Upper lobe of left lung (tissue), 6 donors: ENCODE measurements at regions not wholly inside any gene's neighbourhood (a gene's known extent, or its start where the extent isn't known, plus 50 kb on each side); places are given as distances from the start of the nearest gene placed in this dataset.

Experiments used
- ATAC-seq, 2 donors: fragments of 200-7000 bp; cut with Tn5 transposase; one replicate each; pipeline ENCODE4 v1.9.1; 2022; ENCODE audit warnings: mild to moderate bottlenecking in 2 of 2, moderate library complexity in 2 of 2; ENCODE audit not compliant: low FRiP score in 2 of 2
- DNase-seq, 2 donors: peaks; one replicate each; pipeline ENCODE4 v3.0.0-alpha.2; 2019 to 2020
- H3K27ac ChIP-seq, 4 donors: fragments of 200-600 bp; sonication (generic); one replicate each; pipeline ENCODE4 v1.5.1; 2016 to 2019
- H3K27me3 ChIP-seq, 4 donors: fragments of 200-600 bp; sonication (generic); one replicate each; pipeline ENCODE4 v1.5.1; 2017 to 2019
- H3K36me3 ChIP-seq, 4 donors: fragments of 200-600 bp; sonication (generic); one replicate each; pipeline ENCODE4 v1.5.1; 2016 to 2019
- H3K4me1 ChIP-seq, 4 donors: fragments of 200-600 bp; sonication (generic); one replicate each; pipeline ENCODE4 v1.5.1; 2018 to 2019
- H3K4me3 ChIP-seq, 4 donors: fragments of 200-600 bp; sonication (generic); one replicate each; pipeline ENCODE4 v1.5.1; 2017 to 2019; ENCODE audit warnings: mild to moderate bottlenecking in 2 of 4, moderate library complexity in 1 of 4
- H3K9me3 ChIP-seq, 4 donors: fragments of 200-600 bp; sonication (generic); one replicate each; pipeline ENCODE4 v1.5.1; 2018 to 2019
- EP300 ChIP-seq, 4 donors: sonication (generic); formaldehyde crosslinking; IDR thresholded peaks; one replicate each; pipeline ENCODE4 v1.5.1; 2017; ENCODE audit warnings: antibody characterized with exemption in 4 of 4, control low read depth in 2 of 4
- POLR2A ChIP-seq, 4 donors: fragments of 450-650 bp; IDR thresholded peaks; one replicate each; pipeline ENCODE4 v1.5.1; 2016 to 2017; ENCODE audit warnings: antibody characterized with exemption in 4 of 4, mild to moderate bottlenecking in 2 of 4
- POLR2AphosphoS5 ChIP-seq, 2 donors: sonication (generic); formaldehyde crosslinking; IDR thresholded peaks; one replicate each; pipeline ENCODE4 v1.5.1; 2017; ENCODE audit warnings: antibody characterized with exemption in 2 of 2
- WGBS, 2 donors: methylation state at CpG; one replicate each; pipeline ENCODE4 v1.1.5; 2017 to 2018; 5-methylcytosine and 5-hydroxymethylcytosine counted together
- TF ChIP-seq, protein P1 (sequence below), 6 experiments: fragments of 450-650 bp in 4 of 6; fragments of 200-600 bp in 2 of 6; sonication (generic) in 2 of 6; IDR thresholded peaks; one replicate each; pipeline ENCODE4 v1.5.1; 2016 to 2019; ENCODE audit warnings: antibody characterized with exemption in 6 of 6
- donor health status: DM: no; HTN: no; CAD: no; lungs with moderate emphysema.
- donor health status: DM: no; HTN: yes; CAD: no; lungs with severe emphysema.

DNA sequence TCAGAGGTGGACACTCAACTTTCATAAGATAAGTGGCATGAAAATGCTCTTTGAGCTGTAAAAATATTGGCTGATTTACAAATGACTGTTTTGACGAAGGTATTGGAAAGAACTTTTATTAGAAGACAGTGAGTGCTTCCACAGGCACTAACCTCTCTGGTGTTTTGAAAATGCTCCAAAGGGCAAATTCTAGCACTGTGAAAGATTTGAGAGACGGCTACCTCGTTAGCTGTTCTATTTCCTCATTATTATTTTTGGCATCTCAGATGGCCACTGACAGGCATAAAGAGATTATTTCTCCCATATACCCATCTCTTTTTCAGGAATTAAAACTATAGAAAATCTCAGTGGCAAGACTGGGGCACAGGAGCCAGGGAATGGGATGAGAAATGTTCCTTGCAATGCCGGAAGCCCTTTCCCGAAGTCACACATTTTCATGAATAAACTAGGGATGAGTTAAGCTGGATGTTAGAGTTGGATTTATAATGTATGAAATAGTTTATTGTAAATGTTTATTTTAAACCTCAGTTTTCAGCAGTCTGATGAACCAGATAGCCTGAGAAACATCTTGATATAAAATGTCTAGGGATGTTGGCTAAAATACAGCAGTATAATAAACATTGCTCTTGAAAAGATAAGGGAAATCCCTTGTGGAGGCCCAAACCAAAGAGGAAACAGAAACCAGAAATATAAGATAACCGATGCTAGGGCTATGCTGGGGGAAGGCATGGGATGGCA is 175.7 kb downstream of the ASB1 start:
- Histone ChIP-seq H3K36me3 (no peaks in the 10 kb centered on the region), H3K27me3 (no peaks in the 10 kb centered on the region), H3K4me3 (no peak overlapping the region), H3K4me1 (peaks cover 29 to 33% (median 30%) of the 10 kb centered on the region in 4 donors), H3K27ac (peak overlapping the region; percentile 43 to 75 (median 64)), H3K9me3 (no peaks in the 10 kb centered on the region)
- TF ChIP-seq, protein P1, sequence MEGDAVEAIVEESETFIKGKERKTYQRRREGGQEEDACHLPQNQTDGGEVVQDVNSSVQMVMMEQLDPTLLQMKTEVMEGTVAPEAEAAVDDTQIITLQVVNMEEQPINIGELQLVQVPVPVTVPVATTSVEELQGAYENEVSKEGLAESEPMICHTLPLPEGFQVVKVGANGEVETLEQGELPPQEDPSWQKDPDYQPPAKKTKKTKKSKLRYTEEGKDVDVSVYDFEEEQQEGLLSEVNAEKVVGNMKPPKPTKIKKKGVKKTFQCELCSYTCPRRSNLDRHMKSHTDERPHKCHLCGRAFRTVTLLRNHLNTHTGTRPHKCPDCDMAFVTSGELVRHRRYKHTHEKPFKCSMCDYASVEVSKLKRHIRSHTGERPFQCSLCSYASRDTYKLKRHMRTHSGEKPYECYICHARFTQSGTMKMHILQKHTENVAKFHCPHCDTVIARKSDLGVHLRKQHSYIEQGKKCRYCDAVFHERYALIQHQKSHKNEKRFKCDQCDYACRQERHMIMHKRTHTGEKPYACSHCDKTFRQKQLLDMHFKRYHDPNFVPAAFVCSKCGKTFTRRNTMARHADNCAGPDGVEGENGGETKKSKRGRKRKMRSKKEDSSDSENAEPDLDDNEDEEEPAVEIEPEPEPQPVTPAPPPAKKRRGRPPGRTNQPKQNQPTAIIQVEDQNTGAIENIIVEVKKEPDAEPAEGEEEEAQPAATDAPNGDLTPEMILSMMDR (IDR thresholded peaks at IDR 0.05) = no peak
- TF ChIP-seq EP300 (IDR thresholded peaks at IDR 0.05) = peak in 1 of 4 donors; percentile 11
- 24 to 35% methylated on average over 6 of the region's 6 CpGs for WGBS, 2 donors
- ATAC-seq (no peak), DNase-seq (no peak)

DNA sequence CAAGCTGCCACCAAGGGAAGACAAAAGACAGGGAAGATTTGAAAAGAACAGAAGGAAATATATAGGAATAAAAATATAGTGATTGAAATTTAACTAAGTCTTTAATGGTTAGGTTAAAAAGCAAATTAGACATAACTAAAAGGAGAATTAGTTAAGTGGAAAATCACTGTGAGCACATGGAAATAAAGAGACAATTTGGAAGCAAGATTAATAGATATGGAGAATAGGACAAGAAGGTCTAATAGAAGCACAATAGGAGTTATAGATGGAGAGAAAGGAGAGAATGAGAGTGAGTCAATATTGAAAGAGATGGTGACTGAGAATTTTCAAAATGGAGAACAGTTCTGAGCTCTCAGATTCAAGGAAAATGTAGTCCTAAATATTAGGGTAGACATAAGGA is 176.9 kb downstream of the ASB1 start:
- Histone ChIP-seq H3K9me3 (peaks cover 0 to 3% (median under 1%) of the 10 kb centered on the region in 4 donors), H3K4me3 (no peak overlapping the region), H3K27ac (no peak overlapping the region), H3K4me1 (peaks cover 21 to 23% (median 21%) of the 10 kb centered on the region in 4 donors), H3K27me3 (no peaks in the 10 kb centered on the region), H3K36me3 (no peaks in the 10 kb centered on the region)
- no peak for ATAC-seq
- TF ChIP-seq POLR2AphosphoS5 (IDR thresholded peaks at IDR 0.05) (no peak), EP300 (IDR thresholded peaks at IDR 0.05) (no peak), POLR2A (IDR thresholded peaks at IDR 0.05) (no peak)
- TF ChIP-seq, protein P1 (IDR thresholded peaks at IDR 0.05) = no peak
- no peak for DNase-seq

DNA sequence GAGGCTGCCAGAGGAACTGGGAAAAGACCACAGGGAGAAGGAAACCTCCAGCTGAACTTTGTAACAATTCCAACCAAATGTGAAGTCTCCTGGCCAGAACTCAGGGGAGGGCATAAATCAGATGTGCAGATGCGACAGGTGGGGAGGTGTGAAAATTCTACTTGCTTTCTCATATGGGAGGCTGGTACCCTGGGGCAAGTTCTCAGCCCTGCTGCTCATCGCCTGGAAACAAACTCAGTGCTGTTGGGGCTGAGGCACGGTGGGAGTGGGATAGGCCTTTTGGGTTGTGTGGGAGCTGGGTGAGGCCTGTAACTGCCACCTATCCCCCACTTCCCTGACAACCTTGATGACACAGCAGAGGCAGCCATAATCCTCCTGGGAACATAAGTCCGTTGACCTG is 179.6 kb downstream of the ASB1 start:
- no peak overlapping the region for H3K27ac ChIP-seq
- H3K4me1 ChIP-seq = peaks cover 16 to 18% (median 17%) of the 10 kb centered on the region in 4 donors
- ATAC-seq = no peak
- no peaks in the 10 kb centered on the region for H3K27me3 ChIP-seq
- no peak for DNase-seq
- H3K4me3 ChIP-seq = no peak overlapping the region
- H3K9me3 ChIP-seq = peaks cover 0 to 8% (median 4%) of the 10 kb centered on the region in 4 donors
- TF ChIP-seq EP300 (IDR thresholded peaks at IDR 0.05) = no peak
- no peaks in the 10 kb centered on the region for H3K36me3 ChIP-seq
- WGBS, 2 donors = 89 to 90% methylated on average over 4 of the region's 4 CpGs

DNA sequence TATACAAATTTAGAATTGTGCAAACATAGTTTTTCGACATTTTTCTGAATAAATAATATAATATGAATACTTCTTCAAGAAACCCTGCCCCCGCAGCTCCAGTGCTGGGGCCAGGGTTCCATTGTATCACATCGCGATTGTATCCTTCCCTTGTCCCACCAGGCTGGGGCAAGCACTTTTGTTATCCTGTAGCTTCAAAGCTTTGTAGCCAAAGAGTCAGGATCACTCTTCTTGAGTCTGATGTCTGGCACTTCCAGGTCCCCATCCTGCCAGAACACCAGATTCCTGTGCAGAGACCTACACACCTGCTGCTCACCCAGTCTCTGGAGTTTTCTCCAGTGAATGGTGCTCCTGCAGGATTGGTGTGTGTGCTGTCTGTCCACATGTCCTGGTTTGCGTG is 186.9 kb downstream of the ASB1 start:
- DNase-seq (no peak), ATAC-seq (no peak)
- H3K27me3 ChIP-seq = no peaks in the 10 kb centered on the region
- no peaks in the 10 kb centered on the region for H3K36me3 ChIP-seq
- TF ChIP-seq POLR2A (IDR thresholded peaks at IDR 0.05) (no peak), EP300 (IDR thresholded peaks at IDR 0.05) (no peak), POLR2AphosphoS5 (IDR thresholded peaks at IDR 0.05) (no peak)
- TF ChIP-seq, protein P1 (IDR thresholded peaks at IDR 0.05) = no peak
- H3K4me1 ChIP-seq = no peaks in the 10 kb centered on the region
- WGBS, 2 donors = 71 to 72% methylated on average over 5 of the region's 5 CpGs
- peaks cover 0 to 8% (median 1%) of the 10 kb centered on the region in 4 donors for H3K9me3 ChIP-seq
- no peak overlapping the region for H3K27ac ChIP-seq
- no peak overlapping the region for H3K4me3 ChIP-seq

DNA sequence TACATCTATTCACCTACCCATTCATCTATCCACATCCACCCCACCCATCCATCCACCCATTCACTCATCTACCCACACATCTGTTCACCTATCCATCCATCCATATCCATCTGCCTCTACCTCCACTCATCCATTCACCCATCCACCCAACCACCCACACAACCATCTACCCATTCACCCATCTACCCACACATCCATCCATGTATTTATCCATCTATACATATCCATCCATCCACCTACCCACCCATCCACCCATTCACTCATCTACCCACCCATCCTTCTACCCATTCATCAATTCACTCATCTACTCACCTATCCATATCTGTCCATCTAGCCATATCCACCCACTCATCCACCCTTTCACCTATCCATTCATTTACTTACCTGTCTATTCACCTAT is 187.6 kb downstream of the ASB1 start:
- no peaks in the 10 kb centered on the region for H3K4me1 ChIP-seq
- no peak overlapping the region for H3K4me3 ChIP-seq
- ATAC-seq = no peak
- no peaks in the 10 kb centered on the region for H3K36me3 ChIP-seq
- no peak for TF ChIP-seq EP300 (IDR thresholded peaks at IDR 0.05)
- TF ChIP-seq, protein P1 (IDR thresholded peaks at IDR 0.05) = no peak
- no peak overlapping the region for H3K27ac ChIP-seq
- DNase-seq = no peak
- peaks cover 0 to 5% (median 0%) of the 10 kb centered on the region in 4 donors for H3K9me3 ChIP-seq
- H3K27me3 ChIP-seq = no peaks in the 10 kb centered on the region
